ENCODE measurements at regions not wholly inside any gene's neighbourhood (a gene's known extent, or its start where the extent isn't known, plus 50 kb on each side); places are given as distances from the start of the nearest gene placed in this dataset.

DNA sequence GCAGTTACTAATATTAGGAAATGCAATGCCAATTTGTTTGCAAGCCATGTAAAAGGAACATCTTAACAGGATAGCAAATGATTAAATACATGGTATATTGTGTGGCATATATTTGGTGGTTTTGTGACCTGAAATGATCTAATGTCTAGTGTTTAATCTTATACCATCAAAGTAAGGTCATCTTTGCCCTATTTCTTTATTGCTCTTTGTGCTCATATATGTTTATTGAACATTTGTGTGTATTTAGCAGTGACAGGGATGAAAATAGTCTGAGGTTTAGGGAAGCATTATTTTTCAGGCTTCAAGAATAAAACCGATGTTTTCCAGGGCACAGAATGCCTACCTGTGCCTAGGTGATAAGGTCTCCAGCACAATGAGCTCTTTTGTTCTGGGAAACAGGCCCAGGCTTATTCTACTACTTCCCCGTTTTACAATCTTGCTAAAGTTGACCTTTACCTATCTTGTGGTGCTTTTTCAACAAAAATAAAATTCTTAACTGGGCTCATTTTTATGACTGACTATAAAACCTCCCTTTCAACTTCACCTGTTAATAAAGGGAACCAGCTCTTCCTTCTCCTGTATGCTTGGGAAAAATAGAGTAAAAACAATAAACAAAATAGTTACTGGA is 105.6 kb upstream of the ANKH start:
- no peak for TF ChIP-seq EZH2 (IDR thresholded peaks at IDR 0.05; ENCODE audit: low read length)
- TF ChIP-seq, protein P1, sequence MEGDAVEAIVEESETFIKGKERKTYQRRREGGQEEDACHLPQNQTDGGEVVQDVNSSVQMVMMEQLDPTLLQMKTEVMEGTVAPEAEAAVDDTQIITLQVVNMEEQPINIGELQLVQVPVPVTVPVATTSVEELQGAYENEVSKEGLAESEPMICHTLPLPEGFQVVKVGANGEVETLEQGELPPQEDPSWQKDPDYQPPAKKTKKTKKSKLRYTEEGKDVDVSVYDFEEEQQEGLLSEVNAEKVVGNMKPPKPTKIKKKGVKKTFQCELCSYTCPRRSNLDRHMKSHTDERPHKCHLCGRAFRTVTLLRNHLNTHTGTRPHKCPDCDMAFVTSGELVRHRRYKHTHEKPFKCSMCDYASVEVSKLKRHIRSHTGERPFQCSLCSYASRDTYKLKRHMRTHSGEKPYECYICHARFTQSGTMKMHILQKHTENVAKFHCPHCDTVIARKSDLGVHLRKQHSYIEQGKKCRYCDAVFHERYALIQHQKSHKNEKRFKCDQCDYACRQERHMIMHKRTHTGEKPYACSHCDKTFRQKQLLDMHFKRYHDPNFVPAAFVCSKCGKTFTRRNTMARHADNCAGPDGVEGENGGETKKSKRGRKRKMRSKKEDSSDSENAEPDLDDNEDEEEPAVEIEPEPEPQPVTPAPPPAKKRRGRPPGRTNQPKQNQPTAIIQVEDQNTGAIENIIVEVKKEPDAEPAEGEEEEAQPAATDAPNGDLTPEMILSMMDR (optimal IDR thresholded peaks at IDR 0.05 in 1 of 3, IDR thresholded peaks at IDR 0.05 in 1 of 3, conservative IDR thresholded peaks at IDR 0.05 in 1 of 3; ENCODE audit: extremely low read depth in 1 of 3, insufficient read depth in 2 of 3, low read length in 3 of 3) = no peak
- no peak for DNase-seq (ENCODE audit: low read depth, low spot score)
- no peaks in the 10 kb centered on the region for H3K27me3 ChIP-seq (ENCODE audit: control insufficient read depth, extremely low read depth, insufficient read depth, low read length)

DNA sequence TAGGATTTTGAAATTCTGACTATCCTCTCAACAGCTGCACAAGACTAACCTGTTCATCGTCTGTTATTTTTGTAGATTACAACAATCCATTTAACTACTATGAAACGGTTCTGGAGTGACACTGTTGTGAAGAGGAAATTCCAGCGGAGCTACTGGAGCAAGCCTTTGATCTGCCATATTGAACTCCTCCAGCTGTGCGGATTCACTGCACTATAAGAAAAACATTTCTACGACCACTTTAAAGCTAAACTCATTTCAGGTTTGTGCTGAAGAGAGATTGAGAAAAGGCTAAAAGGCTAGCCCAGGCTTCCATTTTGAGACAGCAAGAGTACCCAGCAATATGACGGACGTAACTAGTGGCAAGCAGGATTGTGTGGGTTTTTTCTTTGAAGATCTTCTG is 104.9 kb upstream of the ANKH start:
- no peak for DNase-seq (ENCODE audit: low read depth, low spot score)
- no peak overlapping the region for H3K9ac ChIP-seq (ENCODE audit: control insufficient read depth, extremely low read depth, insufficient read depth, low read length)
- no peak for TF ChIP-seq EZH2 (IDR thresholded peaks at IDR 0.05; ENCODE audit: low read length)
- TF ChIP-seq, protein P1 (optimal IDR thresholded peaks at IDR 0.05 in 1 of 3, IDR thresholded peaks at IDR 0.05 in 1 of 3, conservative IDR thresholded peaks at IDR 0.05 in 1 of 3; ENCODE audit: extremely low read depth in 1 of 3, insufficient read depth in 2 of 3, low read length in 3 of 3) = no peak
- FAIRE-seq = no peak
- no peaks in the 10 kb centered on the region for H3K36me3 ChIP-seq (ENCODE audit: control insufficient read depth in 2 of 2, extremely low read depth in 1 of 2, insufficient read depth in 2 of 2, low read length in 2 of 2)
- no peaks in the 10 kb centered on the region for H3K4me1 ChIP-seq (ENCODE audit: control insufficient read depth, extremely low read depth, insufficient read depth, low read length)
- H3K27me3 ChIP-seq (ENCODE audit: control insufficient read depth, extremely low read depth, insufficient read depth, low read length) = no peaks in the 10 kb centered on the region
- H3K4me3 ChIP-seq (ENCODE audit: control insufficient read depth in 2 of 3, extremely low read depth in 1 of 3, insufficient read depth in 2 of 3, low read depth in 1 of 3, low read length in 3 of 3) = no peak overlapping the region
- H2AFZ ChIP-seq (ENCODE audit: control insufficient read depth, low read length) = no peak overlapping the region
- H3K4me2 ChIP-seq (ENCODE audit: control insufficient read depth, extremely low read depth, insufficient read depth, low read depth, low read length) = no peak overlapping the region
- H3K9me3 ChIP-seq (ENCODE audit: control insufficient read depth, low read depth, low read length) = no peaks in the 10 kb centered on the region
- no peak overlapping the region for H3K27ac ChIP-seq (ENCODE audit: control insufficient read depth, insufficient read depth, low read length)
- H4K20me1 ChIP-seq (ENCODE audit: control insufficient read depth, extremely low read depth, insufficient read depth, low read length) = no peaks in the 10 kb centered on the region
- H3K79me2 ChIP-seq (ENCODE audit: control insufficient read depth, insufficient read depth, low read length) = no peaks in the 10 kb centered on the region
- no peaks in the 10 kb centered on the region for H3K9me1 ChIP-seq (ENCODE audit: control insufficient read depth, extremely low read depth, insufficient read depth, low read length)
- dilution Hi-C loops (cut with MboI; ENCODE audit: extremely low pct_ligation_motif_present, low sequenced_read_pairs) = no loop called here

More for the DNA sequence above, 105.6 kb upstream of the ANKH start:
- Histone ChIP-seq H3K27ac (ENCODE audit: control insufficient read depth, insufficient read depth, low read length) (no peak overlapping the region), H4K20me1 (ENCODE audit: control insufficient read depth, extremely low read depth, insufficient read depth, low read length) (no peaks in the 10 kb centered on the region), H3K4me1 (ENCODE audit: control insufficient read depth, extremely low read depth, insufficient read depth, low read length) (no peaks in the 10 kb centered on the region), H3K36me3 (ENCODE audit: control insufficient read depth in 2 of 2, extremely low read depth in 1 of 2, insufficient read depth in 2 of 2, low read length in 2 of 2) (no peaks in the 10 kb centered on the region), H2AFZ (ENCODE audit: control insufficient read depth, low read length) (no peak overlapping the region), H3K9me1 (ENCODE audit: control insufficient read depth, extremely low read depth, insufficient read depth, low read length) (no peaks in the 10 kb centered on the region), H3K79me2 (ENCODE audit: control insufficient read depth, insufficient read depth, low read length) (no peaks in the 10 kb centered on the region), H3K9me3 (ENCODE audit: control insufficient read depth, low read depth, low read length) (no peaks in the 10 kb centered on the region), H3K4me3 (ENCODE audit: control insufficient read depth in 2 of 3, extremely low read depth in 1 of 3, insufficient read depth in 2 of 3, low read depth in 1 of 3, low read length in 3 of 3) (no peak overlapping the region), H3K9ac (ENCODE audit: control insufficient read depth, extremely low read depth, insufficient read depth, low read length) (no peak overlapping the region), H3K4me2 (ENCODE audit: control insufficient read depth, extremely low read depth, insufficient read depth, low read depth, low read length) (no peak overlapping the region)
- peak; percentile 26 for FAIRE-seq
- dilution Hi-C loops (cut with MboI; ENCODE audit: extremely low pct_ligation_motif_present, low sequenced_read_pairs) = no loop called here
